GM12878 (cell line): ENCODE measurements at regions not wholly inside any gene's neighbourhood (a gene's known extent, or its start where the extent isn't known, plus 50 kb on each side); places are given as distances from the start of the nearest gene placed in this dataset.

ENCODE experiments used
- ATAC-seq: fragments of 200-7000 bp; cut with Tn5 transposase; 3 replicates; pipeline ENCODE4 v1.9.1; 2020; ENCODE audit warnings: mild to moderate bottlenecking, moderate library complexity
- BruUV-seq: library from RNA; stranded (reverse); fragments of 400-500 nt; replicated peaks from 2 replicates; lab custom pipeline; 2021; lab: Mats Ljungman, UMichigan
- CTCF ChIA-PET: fragments of 300-600 bp; sonication (Branson Sonifier 250); formaldehyde crosslinking; extraction: SDS; loops from one replicate; lab custom pipeline; 2021; ENCODE audit warnings: inconsistent platforms; lab: Yijun Ruan, JAX
- POLR2A ChIA-PET: fragments of 350-600 bp; formaldehyde crosslinking; extraction: SDS; loops from one replicate; lab custom pipeline; 2021; ENCODE audit warnings: inconsistent platforms; lab: Charles Lee
- RAD21 ChIA-PET: fragments of 300-600 bp; sonication (Branson Sonifier 250); formaldehyde crosslinking; loops from one replicate; lab custom pipeline; 2023; ENCODE audit warnings: antibody characterized with exemption; ENCODE audit not compliant: unreplicated experiment; lab: Charles Lee
- SMC1A ChIA-PET: fragments of 300-600 bp; sonication (Branson Sonifier 250); formaldehyde crosslinking; loops from one replicate; lab custom pipeline; 2023; ENCODE audit not compliant: unreplicated experiment, uncharacterized antibody; lab: Charles Lee
- DNase-seq: peaks from one replicate; pipeline ENCODE4 v3.0.0-alpha.2; 2011; ENCODE audit warnings: low read depth, low spot score
- FAIRE-seq: peaks from 3 replicates; lab custom pipeline; 2011; peaks lifted over from hg19 to GRCh38; lab: Jason Lieb, UNC
- H2AFZ ChIP-seq: 2 replicates; pipeline ENCODE4 v1.6.0; 2011; ENCODE audit warnings: low read depth, low read length, control low read depth; ENCODE audit not compliant: control insufficient read depth
- H3K27ac ChIP-seq: 2 replicates; pipeline ENCODE4 v1.5.1; 2011; ENCODE audit warnings: control low read depth; ENCODE audit not compliant: control insufficient read depth, insufficient read depth
- H3K27me3 ChIP-seq, 2 experiments: replicated peaks in 1 of 2; 2 replicates each; pipeline versions ENCODE4 v1.6.0 to v1.6.1; 2011; ENCODE audit warnings: low read length in 1 of 2; ENCODE audit not compliant: control insufficient read depth in 2 of 2, insufficient read depth in 2 of 2
- H3K36me3 ChIP-seq, 2 experiments: 2 replicates each; pipeline ENCODE4 v1.5.1; 2011; ENCODE audit warnings: low read length in 1 of 2; ENCODE audit not compliant: control insufficient read depth in 2 of 2, insufficient read depth in 2 of 2
- H3K4me1 ChIP-seq: 2 replicates; pipeline ENCODE4 v1.6.1; 2011; ENCODE audit warnings: mild to moderate bottlenecking, low read length, moderate library complexity, mixed read lengths; ENCODE audit not compliant: control insufficient read depth, insufficient read depth
- H3K4me2 ChIP-seq: 2 replicates; pipeline ENCODE4 v1.6.0; 2011; ENCODE audit warnings: control low read depth; ENCODE audit not compliant: control insufficient read depth, insufficient read depth
- H3K4me3 ChIP-seq: fragments of 200-600 bp; sonication (generic); 2 replicates; pipeline ENCODE4 v1.5.1; 2016
- H3K79me2 ChIP-seq: 2 replicates; pipeline ENCODE4 v1.6.0; 2011; ENCODE audit warnings: low read length; ENCODE audit not compliant: control insufficient read depth, insufficient read depth
- H3K9ac ChIP-seq: 2 replicates; pipeline ENCODE4 v1.8.0; 2011; ENCODE audit warnings: low read length, control low read depth, mixed read lengths; ENCODE audit not compliant: control insufficient read depth, insufficient read depth
- H3K9me3 ChIP-seq: replicated peaks from 3 replicates; pipeline ENCODE4 v1.5.1; 2011; ENCODE audit warnings: mild to moderate bottlenecking, low read length; ENCODE audit not compliant: control insufficient read depth, insufficient read depth
- H4K20me1 ChIP-seq: 2 replicates; pipeline ENCODE4 v1.6.0; 2011; ENCODE audit not compliant: control insufficient read depth, insufficient read depth
- BCL11A ChIP-seq: IDR thresholded peaks from 2 replicates; pipeline ENCODE4 v1.6.1; 2011; ENCODE audit warnings: low read depth, low read length
- CEBPB ChIP-seq, 2 experiments: fragments of 150-350 bp in 1 of 2; IDR thresholded peaks; 2 replicates each; pipeline ENCODE4 v1.6.1; 2012 to 2014; ENCODE audit warnings: low read depth in 2 of 2, low read length in 2 of 2, borderline replicate concordance in 1 of 2, inconsistent platforms in 1 of 2
- CHD1 ChIP-seq: IDR thresholded peaks from 2 replicates; pipeline ENCODE4 v1.6.1; 2012; ENCODE audit warnings: low read depth, low read length, improper control_type of control experiment
- E2F4 ChIP-seq: IDR thresholded peaks from 2 replicates; pipeline ENCODE4 v1.6.1; 2012; ENCODE audit warnings: low read depth, low read length, improper control_type of control experiment
- FOS ChIP-seq: IDR thresholded peaks from 3 replicates; pipeline ENCODE4 v1.6.1; 2011; ENCODE audit warnings: borderline replicate concordance; ENCODE audit not compliant: insufficient read length; ENCODE audit errors: extremely low read depth
- GABPA ChIP-seq: IDR thresholded peaks from 2 replicates; pipeline ENCODE4 v1.6.1; 2014; ENCODE audit warnings: antibody characterized with exemption, low read depth, mild to moderate bottlenecking, inconsistent platforms
- HCFC1 ChIP-seq: fragments of 150-350 bp; IDR thresholded peaks from 2 replicates; pipeline ENCODE4 v1.6.1; 2014; ENCODE audit warnings: low read length
- IRF4 ChIP-seq: IDR thresholded peaks from 2 replicates; pipeline ENCODE4 v1.6.1; 2011; ENCODE audit warnings: low read depth, low read length
- KAT2A ChIP-seq: conservative IDR thresholded peaks from 2 replicates; pipeline ENCODE4 v1.6.1; 2011; ENCODE audit warnings: low read depth, low read length; ENCODE audit not compliant: control insufficient read depth
- NR2C2 ChIP-seq: IDR thresholded peaks from 2 replicates; pipeline ENCODE4 v1.6.1; 2011; ENCODE audit warnings: borderline replicate concordance, low read depth; ENCODE audit not compliant: control insufficient read depth, insufficient read length
- PKNOX1 ChIP-seq: fragments of 450-650 bp; IDR thresholded peaks from 2 replicates; pipeline ENCODE4 v1.6.1; 2016; ENCODE audit warnings: mild to moderate bottlenecking
- RBBP5 ChIP-seq: fragments of 200-600 bp; sonication (generic); conservative IDR thresholded peaks from 2 replicates; pipeline ENCODE4 v1.6.1; 2016
- SMAD1 ChIP-seq: fragments of 450-650 bp; IDR thresholded peaks from 2 replicates; pipeline ENCODE4 v1.6.1; 2018; ENCODE audit warnings: mild to moderate bottlenecking, low read depth; ENCODE audit not compliant: partially characterized antibody
- SP1 ChIP-seq: IDR thresholded peaks from one replicate; pipeline ENCODE4 v1.6.1; 2011; ENCODE audit warnings: low read depth, low read length
- SUPT20H ChIP-seq: IDR thresholded peaks from 2 replicates; pipeline ENCODE4 v1.6.1; 2011; ENCODE audit warnings: low read depth, mild to moderate bottlenecking, low read length, moderate library complexity, borderline replicate concordance; ENCODE audit not compliant: control insufficient read depth
- ZNF592 ChIP-seq: fragments of 450-650 bp; IDR thresholded peaks from 2 replicates; pipeline ENCODE4 v1.6.1; 2017; ENCODE audit warnings: mild to moderate bottlenecking, moderate library complexity
- WGBS: methylation state at CpG from one replicate; pipeline ENCODE4 v1.1.6; 2016; ENCODE audit warnings: low lambda C conversion rate; ENCODE audit not compliant: insufficient replicate concordance, insufficient coverage; ENCODE audit errors: missing lambda C conversion rate; 5-methylcytosine and 5-hydroxymethylcytosine counted together
- in situ Hi-C: fragments of 300-500 bp; cut with MboI; formaldehyde crosslinking; loops from 9 replicates; pipeline ENCODE4 v1.14.3; 2018; ENCODE audit warnings: mixed read lengths
- intact Hi-C: fragments of 100-400 bp; cut with micrococcal nuclease; formaldehyde crosslinking; loops from one replicate; pipeline ENCODE4 v1.14.2; 2022; ENCODE audit not compliant: unreplicated experiment

- no TSS peak for BruUV-seq
- Histone ChIP-seq H3K79me2 (no peaks in the 10 kb centered on the region), H3K4me2 (no peak overlapping the region), H3K36me3 (no peaks in the 10 kb centered on the region), H3K27ac (no peak overlapping the region), H3K9me3 (no peaks in the 10 kb centered on the region; the same call in 2 of the 3 replicates)
- 29% methylated on average over 8 of the region's 8 CpGs for WGBS
- in situ Hi-C loops (no loop called here), intact Hi-C loops (no loop called here)
- ChIA-PET POLR2A (no interaction called here), CTCF (no interaction called here)
- DNase-seq, result no peak
- FAIRE-seq, result no peak
- TF ChIP-seq CHD1, result no peak
- no peak for TF ChIP-seq HCFC1
- no peak for TF ChIP-seq GABPA
- no peak for TF ChIP-seq IRF4
- TF ChIP-seq SUPT20H, result no peak
- TF ChIP-seq E2F4, result no peak
- no peak for TF ChIP-seq KAT2A
- no peak for TF ChIP-seq SP1
- no peak for TF ChIP-seq RBBP5
- TF ChIP-seq PKNOX1, result no peak
- no peak for TF ChIP-seq ZNF592
- TF ChIP-seq NR2C2, result no peak
- TF ChIP-seq CEBPB (IDR thresholded peaks at IDR 0.05; ENCODE audit: borderline replicate concordance in 1 of 2, low read depth in 2 of 2, low read length in 2 of 2), result no peak
- no peak for TF ChIP-seq BCL11A
- TF ChIP-seq SMAD1, result no peak
- TF ChIP-seq FOS, result no peak
- TF ChIP-seq, all 136 proteins: peak for 0
- RAD21 ChIA-PET, result no interaction called here
- no peak overlapping the region for H3K4me3 ChIP-seq
- no peak overlapping the region for H3K9ac ChIP-seq
- H2AFZ ChIP-seq, result no peak overlapping the region
- H3K27me3 ChIP-seq, result no peaks in the 10 kb centered on the region
- ATAC-seq, result peak; percentile 71
- H3K4me1 ChIP-seq, result no peaks in the 10 kb centered on the region
- SMC1A ChIA-PET, result no interaction called here
- H4K20me1 ChIP-seq, result no peaks in the 10 kb centered on the region
These were observed 645.7 kb downstream of the FGF9 start for GRCh38 chr13:22316494-22317025.
